NCI-H526 (cell line): ENCODE measurements at regions not wholly inside any gene's neighbourhood (a gene's known extent, or its start where the extent isn't known, plus 50 kb on each side); places are given as distances from the start of the nearest gene placed in this dataset.

Experiments
- DNase-seq, 2 experiments: peaks; one replicate each; lab custom pipeline; 2025; lab: John Stamatoyannopoulos, UW

GRCh38 chr7:20021066-20021465 is 196.1 kb downstream of the MACC1 start:
- no peak for DNase-seq

- DNase-seq = no peak
Measured at GRCh38 chr7:20019757-20020432, 197.3 kb downstream of the MACC1 start.

GRCh38 chr7:20016669-20017068 is 200.5 kb downstream of the MACC1 start:
- DNase-seq = no peak

- DNase-seq = no peak
Measured at GRCh38 chr7:20013536-20013935, 203.6 kb downstream of the MACC1 start.

- no peak for DNase-seq
Measured at GRCh38 chr7:20012100-20012499, 205.1 kb downstream of the MACC1 start.

- no peak for DNase-seq
Measured at GRCh38 chr7:20010877-20011276, 206.3 kb downstream of the MACC1 start.

- no peak for DNase-seq
Measured at GRCh38 chr7:20007510-20007909, 209.7 kb downstream of the MACC1 start.

GRCh38 chr7:20005081-20005480 is 212.1 kb downstream of the MACC1 start:
- DNase-seq = no peak

- no peak for DNase-seq
Measured at GRCh38 chr7:19999681-20000080, 217.5 kb downstream of the MACC1 start.

- no peak for DNase-seq
Measured at GRCh38 chr7:19991936-19992335, 218.5 kb upstream of the TMEM196 start.

- no peak for DNase-seq
Measured at GRCh38 chr7:19989906-19990305, 216.5 kb upstream of the TMEM196 start.

- no peak for DNase-seq
Measured at GRCh38 chr7:19988860-19989259, 215.4 kb upstream of the TMEM196 start.

- peak in 1 of 2 experiments; percentile 50 for DNase-seq
Measured at GRCh38 chr7:19984231-19984632, 210.8 kb upstream of the TMEM196 start.

- peak; percentile 39 to 73 for DNase-seq
Measured at GRCh38 chr7:19982841-19983835, 209.7 kb upstream of the TMEM196 start.

- DNase-seq = no peak
Measured at GRCh38 chr7:19973581-19973980, 200.2 kb upstream of the TMEM196 start.

- no peak for DNase-seq
Measured at GRCh38 chr7:19972876-19973275, 199.5 kb upstream of the TMEM196 start.

GRCh38 chr7:19971956-19972355 is 198.5 kb upstream of the TMEM196 start:
- no peak for DNase-seq

- DNase-seq = no peak
Measured at GRCh38 chr7:19970514-19970913, 197.1 kb upstream of the TMEM196 start.

GRCh38 chr7:19969859-19970493 is 196.6 kb upstream of the TMEM196 start:
- DNase-seq = no peak

GRCh38 chr7:19964246-19964645 is 190.8 kb upstream of the TMEM196 start:
- DNase-seq = no peak

GRCh38 chr7:19963695-19964094 is 190.3 kb upstream of the TMEM196 start:
- DNase-seq = no peak

- DNase-seq = no peak
Measured at GRCh38 chr7:19958309-19958896, 185.0 kb upstream of the TMEM196 start.
